Activated T-cell treated with anti-CD3 and anti-CD28 coated beads, Interleukin-2, amount 50 U/mL, for 24 hours (primary cell): ENCODE measurements at regions not wholly inside any gene's neighbourhood (a gene's known extent, or its start where the extent isn't known, plus 50 kb on each side); places are given as distances from the start of the nearest gene placed in this dataset.

ENCODE experiments used
- DNase-seq: peaks from one replicate; pipeline ENCODE4 v3.0.0-alpha.2; 2020
- H3K27ac Mint-ChIP-seq: 2 replicates; pipeline ENCODE4 v1.8.0; 2020; ENCODE audit warnings: mild to moderate bottlenecking, mixed read lengths
- H3K27me3 Mint-ChIP-seq: 2 replicates; pipeline ENCODE4 v1.8.0; 2020; ENCODE audit warnings: mixed read lengths
- H3K36me3 Mint-ChIP-seq: 2 replicates; pipeline ENCODE4 v1.8.0; 2020; ENCODE audit warnings: low read depth, mixed read lengths
- H3K4me1 Mint-ChIP-seq: 2 replicates; pipeline ENCODE4 v1.8.0; 2020; ENCODE audit warnings: low read depth, mixed read lengths
- H3K4me3 Mint-ChIP-seq: 2 replicates; pipeline ENCODE4 v1.8.0; 2020; ENCODE audit warnings: mild to moderate bottlenecking, moderate library complexity, mixed read lengths
- H3K9me3 Mint-ChIP-seq: 2 replicates; pipeline ENCODE4 v1.8.0; 2020; ENCODE audit warnings: mixed read lengths

GRCh38 chr18:70420146-70420898 is 131.5 kb downstream of the SOCS6 start:
- H3K4me1 Mint-ChIP-seq = peaks cover 7% of the 10 kb centered on the region
- H3K9me3 Mint-ChIP-seq = no peaks in the 10 kb centered on the region

DNA sequence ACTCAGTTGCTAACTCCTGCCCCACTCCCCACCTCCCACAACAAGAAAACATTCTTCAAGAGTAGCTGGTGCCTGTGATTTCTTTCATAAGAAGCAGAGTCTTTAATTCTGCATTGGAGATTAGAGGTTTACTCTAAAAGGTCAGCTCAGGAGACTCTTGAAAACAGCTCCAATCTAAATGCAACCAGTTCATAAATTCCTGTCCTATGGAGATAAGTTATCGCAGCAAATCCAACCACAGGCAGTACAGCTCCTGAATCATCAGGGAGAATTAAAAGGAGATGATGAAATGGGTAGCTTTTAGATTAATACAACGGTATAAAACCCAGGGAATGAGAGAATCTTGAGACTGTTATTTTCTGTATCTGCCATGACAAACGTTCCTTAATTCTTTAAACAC is 130.7 kb downstream of the SOCS6 start:
- Mint-ChIP-seq H3K27ac (no peak overlapping the region), H3K27me3 (peaks cover 34% of the 10 kb centered on the region), H3K4me3 (no peak overlapping the region), H3K4me1 (peaks cover 7% of the 10 kb centered on the region), H3K9me3 (no peaks in the 10 kb centered on the region), H3K36me3 (no peaks in the 10 kb centered on the region)
- DNase-seq = no peak

More at GRCh38 chr18:70420146-70420898, 131.5 kb downstream of the SOCS6 start:
- no peak overlapping the region for H3K27ac Mint-ChIP-seq
- no peaks in the 10 kb centered on the region for H3K36me3 Mint-ChIP-seq
- DNase-seq = no peak
- no peak overlapping the region for H3K4me3 Mint-ChIP-seq
- H3K27me3 Mint-ChIP-seq = peaks cover 31% of the 10 kb centered on the region

DNA sequence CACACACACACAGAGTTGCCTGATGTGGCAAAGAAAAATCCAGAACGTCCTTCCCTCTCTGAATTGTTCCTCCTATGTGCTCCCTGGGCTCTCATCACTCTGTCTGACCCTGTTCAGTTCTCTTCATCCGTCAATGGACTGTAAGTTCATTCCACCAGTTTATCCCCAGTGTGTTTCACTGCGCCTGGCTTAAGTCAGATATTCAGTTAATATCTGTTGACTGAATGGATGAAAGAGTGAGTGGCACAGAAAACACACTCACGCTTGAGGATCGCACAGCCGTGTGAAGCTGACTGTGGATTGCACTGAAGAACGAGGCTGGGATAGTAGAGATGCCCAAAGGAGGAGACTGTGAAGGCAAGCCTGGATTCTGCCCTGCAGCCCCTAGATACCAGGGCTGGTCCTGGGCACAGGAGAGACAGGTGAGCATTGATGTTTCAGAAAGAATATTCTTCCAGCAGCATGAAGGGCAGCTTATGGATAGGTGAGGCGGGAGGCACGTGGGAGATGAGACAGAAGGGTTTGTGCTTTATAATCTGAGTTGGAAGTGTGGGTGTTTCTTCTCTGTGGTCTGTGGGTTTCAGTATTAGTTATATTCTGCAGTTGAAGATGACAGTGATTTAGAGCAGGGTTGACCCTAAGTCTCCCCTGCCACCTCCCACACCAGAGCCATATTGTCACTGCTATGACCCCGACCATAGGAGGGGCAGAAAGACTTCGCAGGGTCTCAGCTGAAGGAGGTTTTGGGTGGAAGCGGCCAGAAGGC is 129.9 kb downstream of the SOCS6 start:
- Mint-ChIP-seq H3K27me3 (peaks cover 38% of the 10 kb centered on the region), H3K27ac (no peak overlapping the region), H3K9me3 (no peaks in the 10 kb centered on the region), H3K4me1 (peaks cover 7% of the 10 kb centered on the region), H3K4me3 (no peak overlapping the region), H3K36me3 (no peaks in the 10 kb centered on the region)
- no peak for DNase-seq

DNA sequence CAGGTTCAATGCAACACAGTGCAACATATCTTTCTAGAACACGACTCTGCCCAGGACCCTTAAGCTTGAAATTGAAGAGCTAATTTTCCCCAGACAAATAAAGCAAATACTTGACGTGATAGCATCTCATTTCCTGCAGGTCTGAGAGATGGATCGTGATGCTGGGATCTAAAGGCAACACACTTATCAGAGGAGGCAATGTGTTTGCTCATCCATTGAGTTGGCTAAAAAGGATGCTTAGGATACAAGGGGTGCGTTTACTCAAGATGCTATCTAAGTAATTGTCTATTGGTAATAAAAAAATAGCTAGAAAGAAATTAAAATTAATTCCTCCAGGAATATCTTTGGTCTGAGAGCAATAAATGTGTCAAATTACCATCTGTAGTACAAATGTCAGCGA is 129.0 kb downstream of the SOCS6 start:
- Mint-ChIP-seq H3K4me3 (no peak overlapping the region), H3K27me3 (peaks cover 30% of the 10 kb centered on the region), H3K9me3 (no peaks in the 10 kb centered on the region), H3K36me3 (no peaks in the 10 kb centered on the region), H3K27ac (no peak overlapping the region), H3K4me1 (peaks cover 5% of the 10 kb centered on the region)
- DNase-seq = no peak

DNA sequence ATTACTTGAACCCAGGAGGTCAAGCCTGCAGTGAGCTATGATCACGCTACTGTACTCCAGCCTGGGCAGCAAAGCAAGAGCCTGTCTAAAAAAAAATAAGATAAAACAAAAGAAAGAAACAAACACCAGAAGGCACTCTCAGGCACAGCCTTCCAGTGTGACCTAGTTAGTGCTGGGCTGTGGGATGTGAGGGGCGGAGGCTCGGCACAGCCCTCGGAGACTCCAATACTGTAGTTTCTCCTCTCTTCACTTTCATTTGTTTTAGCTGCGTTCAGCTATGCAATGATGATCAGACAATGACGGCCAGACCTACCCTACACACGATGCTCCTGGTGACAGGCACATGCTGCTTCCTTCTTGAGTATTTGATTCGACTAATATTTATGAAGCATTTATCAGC is 127.7 kb downstream of the SOCS6 start:
- Mint-ChIP-seq H3K36me3 (no peaks in the 10 kb centered on the region), H3K4me1 (peaks cover 1% of the 10 kb centered on the region), H3K9me3 (no peaks in the 10 kb centered on the region), H3K27me3 (peaks cover 28% of the 10 kb centered on the region), H3K4me3 (no peak overlapping the region), H3K27ac (no peak overlapping the region)
- DNase-seq = no peak

DNA sequence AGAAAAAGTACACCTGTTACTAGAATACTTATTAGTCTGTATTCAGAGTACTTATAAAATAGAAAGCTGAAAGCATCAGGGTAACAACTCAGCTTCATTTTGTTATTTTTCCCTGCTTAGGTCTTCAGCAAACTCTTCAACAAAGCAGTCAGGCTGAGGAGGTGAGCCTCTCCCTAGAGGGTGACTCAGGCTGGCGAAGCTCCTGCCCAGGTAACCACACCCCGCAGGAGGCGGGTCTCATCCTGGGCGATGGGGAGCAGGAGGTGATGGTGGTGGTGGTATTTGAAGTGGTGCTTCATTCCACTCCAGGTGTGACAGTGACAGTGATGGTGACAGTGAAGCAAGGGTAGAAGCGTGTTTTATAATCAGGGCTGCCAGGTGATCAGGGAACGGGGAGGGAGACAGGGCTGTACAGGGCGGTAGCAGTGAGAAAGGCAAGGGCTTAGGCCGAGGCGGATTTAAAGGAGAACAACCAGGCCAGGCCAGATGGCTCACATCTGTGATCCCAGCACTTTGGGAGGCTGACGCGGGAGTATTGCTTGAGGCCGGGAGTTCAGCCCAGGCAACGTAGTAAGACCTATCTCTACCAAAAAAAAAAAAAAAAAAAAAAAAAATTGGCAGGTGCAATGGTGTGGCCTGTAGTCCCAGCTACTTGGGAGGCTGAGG is 127.1 kb downstream of the SOCS6 start:
- H3K27ac Mint-ChIP-seq = no peak overlapping the region

DNA sequence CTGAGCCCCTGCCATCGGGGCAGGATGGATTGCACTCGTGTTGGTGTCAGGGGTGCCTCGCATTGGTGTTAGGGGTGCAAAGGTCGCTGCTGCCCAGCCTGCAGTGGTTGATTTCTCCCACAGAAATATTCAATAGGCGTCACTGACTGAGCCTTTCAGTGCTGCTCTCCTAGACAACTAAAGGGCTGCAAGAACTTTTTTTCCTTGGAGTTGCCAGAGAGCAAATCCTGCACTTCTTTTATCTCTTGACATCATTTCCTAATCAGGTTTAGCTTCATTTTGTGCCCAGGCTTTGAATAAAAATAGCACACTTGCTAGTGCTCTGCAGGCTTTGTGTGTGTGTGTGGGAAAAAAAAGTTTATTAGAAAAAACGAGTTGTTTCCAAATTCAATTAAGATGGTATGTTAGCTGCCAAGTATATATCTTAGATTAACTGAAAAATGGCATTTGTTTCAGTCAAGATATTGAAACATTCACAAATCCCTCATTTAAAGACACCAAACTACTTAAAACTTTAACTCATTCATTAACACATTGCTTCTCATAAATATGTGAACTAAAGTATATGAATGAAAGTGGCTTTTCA is 125.6 kb downstream of the SOCS6 start:
- peaks cover 33% of the 10 kb centered on the region for H3K27me3 Mint-ChIP-seq
- H3K9me3 Mint-ChIP-seq = no peaks in the 10 kb centered on the region
- H3K36me3 Mint-ChIP-seq = no peaks in the 10 kb centered on the region
- no peak overlapping the region for H3K27ac Mint-ChIP-seq
- peaks cover 1% of the 10 kb centered on the region for H3K4me1 Mint-ChIP-seq
- no peak for DNase-seq
- H3K4me3 Mint-ChIP-seq = no peak overlapping the region

More for the DNA sequence above, 127.1 kb downstream of the SOCS6 start:
- Mint-ChIP-seq H3K4me1 (peaks cover 1% of the 10 kb centered on the region), H3K4me3 (no peak overlapping the region), H3K27me3 (peaks cover 28% of the 10 kb centered on the region), H3K36me3 (no peaks in the 10 kb centered on the region), H3K9me3 (no peaks in the 10 kb centered on the region)
- no peak for DNase-seq

DNA sequence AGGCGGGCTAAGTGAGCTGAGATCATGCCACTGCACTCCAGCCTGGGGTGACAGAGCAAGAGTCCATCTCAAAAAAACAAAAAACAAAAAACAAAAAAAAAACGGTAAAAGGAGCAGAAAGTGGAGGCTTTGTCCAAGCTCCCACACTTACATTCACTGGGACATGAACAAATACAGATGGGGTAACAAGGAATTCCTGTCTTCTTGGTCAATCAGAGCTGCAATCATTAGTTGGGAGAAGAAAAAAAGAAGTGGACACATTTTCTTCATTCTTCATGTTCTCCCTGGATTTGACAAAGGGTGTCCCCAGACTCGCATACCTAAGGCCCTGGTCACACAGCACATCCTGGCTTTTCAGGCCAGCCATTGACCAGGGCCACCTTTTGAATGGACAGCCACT is 124.6 kb downstream of the SOCS6 start:
- no peaks in the 10 kb centered on the region for H3K36me3 Mint-ChIP-seq
- no peak overlapping the region for H3K4me3 Mint-ChIP-seq
- no peak overlapping the region for H3K27ac Mint-ChIP-seq
- peaks cover 31% of the 10 kb centered on the region for H3K27me3 Mint-ChIP-seq
- H3K4me1 Mint-ChIP-seq = no peaks in the 10 kb centered on the region
- no peak for DNase-seq
- no peaks in the 10 kb centered on the region for H3K9me3 Mint-ChIP-seq

DNA sequence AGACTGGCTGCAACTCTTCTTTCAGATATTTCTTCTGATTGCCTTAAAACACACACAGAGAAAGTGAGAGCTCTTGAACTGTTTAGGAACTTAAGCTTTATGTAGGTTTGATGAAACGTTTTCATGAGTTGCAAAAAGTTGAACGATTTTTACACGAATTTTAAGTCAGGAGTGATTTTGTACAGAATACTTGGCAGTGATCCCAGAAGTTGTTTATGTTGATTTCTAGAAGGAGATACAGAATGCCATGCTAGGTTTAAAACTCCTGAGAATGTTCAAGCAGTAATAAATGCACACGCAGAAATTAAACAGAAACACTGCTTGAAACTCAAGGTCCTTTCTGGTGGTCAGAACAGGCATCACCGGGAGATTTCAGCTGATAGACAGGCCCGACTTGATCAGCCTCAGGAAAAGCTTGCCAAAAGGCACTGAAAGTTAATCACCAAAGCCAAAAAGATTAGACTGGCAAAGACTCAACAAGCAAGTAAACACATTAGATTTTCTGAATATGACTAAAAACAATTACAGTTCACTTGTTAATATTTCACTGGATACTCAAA is 123.1 kb downstream of the SOCS6 start:
- Mint-ChIP-seq H3K36me3 (no peaks in the 10 kb centered on the region), H3K9me3 (no peaks in the 10 kb centered on the region), H3K27me3 (peaks cover 31% of the 10 kb centered on the region), H3K4me1 (no peaks in the 10 kb centered on the region), H3K4me3 (no peak overlapping the region), H3K27ac (no peak overlapping the region)
- no peak for DNase-seq

- Mint-ChIP-seq H3K27ac (no peak overlapping the region), H3K36me3 (no peaks in the 10 kb centered on the region), H3K27me3 (peaks cover 28% of the 10 kb centered on the region), H3K9me3 (no peaks in the 10 kb centered on the region), H3K4me1 (no peaks in the 10 kb centered on the region), H3K4me3 (no peak overlapping the region)
- no peak for DNase-seq
These were observed 122.5 kb downstream of the SOCS6 start for GRCh38 chr18:70411307-70411706.

- DNase-seq = no peak
- H3K27me3 Mint-ChIP-seq = peaks cover 11% of the 10 kb centered on the region
- no peaks in the 10 kb centered on the region for H3K36me3 Mint-ChIP-seq
- no peaks in the 10 kb centered on the region for H3K4me1 Mint-ChIP-seq
- no peak overlapping the region for H3K4me3 Mint-ChIP-seq
- H3K9me3 Mint-ChIP-seq = no peaks in the 10 kb centered on the region
- no peak overlapping the region for H3K27ac Mint-ChIP-seq
These were observed 116.2 kb downstream of the SOCS6 start for GRCh38 chr18:70405052-70405451.

- Mint-ChIP-seq H3K36me3 (no peaks in the 10 kb centered on the region), H3K9me3 (no peaks in the 10 kb centered on the region), H3K27ac (no peak overlapping the region), H3K4me1 (no peaks in the 10 kb centered on the region), H3K4me3 (no peak overlapping the region), H3K27me3 (no peaks in the 10 kb centered on the region)
- no peak for DNase-seq
These were observed 111.6 kb downstream of the SOCS6 start for GRCh38 chr18:70400476-70400875.

GRCh38 chr18:70398076-70398475 is 109.2 kb downstream of the SOCS6 start:
- Mint-ChIP-seq H3K27ac (no peak overlapping the region), H3K4me1 (no peaks in the 10 kb centered on the region), H3K36me3 (no peaks in the 10 kb centered on the region), H3K27me3 (no peaks in the 10 kb centered on the region), H3K9me3 (no peaks in the 10 kb centered on the region), H3K4me3 (no peak overlapping the region)
- DNase-seq = no peak

DNA sequence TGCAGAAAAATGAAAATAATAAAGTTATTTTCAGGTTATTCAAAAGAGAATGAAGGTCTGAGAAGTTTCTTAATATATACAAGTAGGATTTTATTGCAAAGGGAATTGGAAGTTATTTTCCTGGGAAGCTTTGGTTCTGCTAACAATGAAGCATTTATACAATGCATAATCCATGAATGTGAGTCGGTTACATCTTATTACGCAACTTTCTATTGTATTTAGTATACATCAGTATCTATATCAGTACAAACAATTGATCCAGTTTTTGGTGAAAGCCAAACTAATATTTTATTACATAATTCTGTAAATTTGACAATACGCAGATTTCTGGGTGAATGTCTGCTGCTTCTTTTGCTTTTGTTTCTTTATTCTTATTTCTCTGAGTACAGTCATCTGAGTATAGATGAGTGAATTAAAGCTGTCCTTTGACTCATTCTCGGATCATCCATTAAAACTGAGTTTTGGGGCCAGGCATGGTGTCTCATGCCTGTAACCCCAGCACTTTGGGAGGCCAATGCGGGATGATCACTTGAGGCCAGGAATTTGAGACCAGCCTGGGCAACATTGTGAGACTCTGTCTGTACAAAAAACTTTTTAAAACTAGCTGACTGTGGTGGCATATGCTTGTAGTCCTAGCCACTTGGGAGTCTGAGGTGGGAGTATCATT is 108.5 kb downstream of the SOCS6 start:
- no peak overlapping the region for H3K27ac Mint-ChIP-seq
- H3K27me3 Mint-ChIP-seq = peaks cover 4% of the 10 kb centered on the region
- no peak overlapping the region for H3K4me3 Mint-ChIP-seq
- no peaks in the 10 kb centered on the region for H3K36me3 Mint-ChIP-seq
- no peaks in the 10 kb centered on the region for H3K9me3 Mint-ChIP-seq
- DNase-seq = no peak
- H3K4me1 Mint-ChIP-seq = no peaks in the 10 kb centered on the region
